B cell (primary cell): ENCODE measurements at regions not wholly inside any gene's neighbourhood (a gene's known extent, or its start where the extent isn't known, plus 50 kb on each side); places are given as distances from the start of the nearest gene placed in this dataset.

Experiments used
- EZH2 ChIP-seq: IDR thresholded peaks from 2 replicates; pipeline ENCODE4 v1.6.1; 2012; ENCODE audit warnings: borderline replicate concordance, low read depth, mild to moderate bottlenecking, moderate library complexity, low read length; ENCODE audit not compliant: insufficient read depth, poor library complexity, severe bottlenecking
- TF ChIP-seq, protein P1 (sequence below): fragments of 200-600 bp; IDR thresholded peaks from one replicate; pipeline ENCODE4 v1.8.0; 2022; ENCODE audit warnings: antibody characterized with exemption, mild to moderate bottlenecking

DNA sequence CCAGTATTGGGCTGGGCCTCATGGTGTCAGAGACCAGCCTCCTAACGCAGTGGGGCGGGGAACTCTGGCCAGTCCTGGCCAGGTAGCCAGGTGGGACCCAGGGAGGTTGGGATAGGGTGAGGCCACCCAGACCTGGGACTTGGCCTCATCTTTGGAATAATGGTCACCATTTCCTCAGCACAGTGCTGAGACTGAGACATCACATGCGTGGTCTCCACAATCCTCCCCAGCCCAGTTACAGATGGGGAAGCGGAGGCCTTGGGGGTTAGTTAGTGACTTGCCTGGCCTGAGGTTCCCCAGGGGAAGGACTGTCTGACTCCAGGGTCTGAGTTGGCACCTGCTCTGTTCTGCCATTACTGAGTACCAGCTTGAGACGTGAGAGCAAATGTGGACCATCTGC is 77.9 kb upstream of the CASZ1 start:
- TF ChIP-seq, protein P1, sequence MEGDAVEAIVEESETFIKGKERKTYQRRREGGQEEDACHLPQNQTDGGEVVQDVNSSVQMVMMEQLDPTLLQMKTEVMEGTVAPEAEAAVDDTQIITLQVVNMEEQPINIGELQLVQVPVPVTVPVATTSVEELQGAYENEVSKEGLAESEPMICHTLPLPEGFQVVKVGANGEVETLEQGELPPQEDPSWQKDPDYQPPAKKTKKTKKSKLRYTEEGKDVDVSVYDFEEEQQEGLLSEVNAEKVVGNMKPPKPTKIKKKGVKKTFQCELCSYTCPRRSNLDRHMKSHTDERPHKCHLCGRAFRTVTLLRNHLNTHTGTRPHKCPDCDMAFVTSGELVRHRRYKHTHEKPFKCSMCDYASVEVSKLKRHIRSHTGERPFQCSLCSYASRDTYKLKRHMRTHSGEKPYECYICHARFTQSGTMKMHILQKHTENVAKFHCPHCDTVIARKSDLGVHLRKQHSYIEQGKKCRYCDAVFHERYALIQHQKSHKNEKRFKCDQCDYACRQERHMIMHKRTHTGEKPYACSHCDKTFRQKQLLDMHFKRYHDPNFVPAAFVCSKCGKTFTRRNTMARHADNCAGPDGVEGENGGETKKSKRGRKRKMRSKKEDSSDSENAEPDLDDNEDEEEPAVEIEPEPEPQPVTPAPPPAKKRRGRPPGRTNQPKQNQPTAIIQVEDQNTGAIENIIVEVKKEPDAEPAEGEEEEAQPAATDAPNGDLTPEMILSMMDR: no peak
- no peak for TF ChIP-seq EZH2
